GM12873 (cell line): ENCODE measurements at regions not wholly inside any gene's neighbourhood (a gene's known extent, or its start where the extent isn't known, plus 50 kb on each side); places are given as distances from the start of the nearest gene placed in this dataset.

ENCODE experiments used
- CTCF ChIP-seq: IDR thresholded peaks from 2 replicates; pipeline ENCODE4 v1.5.1; 2012; ENCODE audit warnings: low read depth, mild to moderate bottlenecking, moderate library complexity, low read length, control low read depth; ENCODE audit not compliant: insufficient read depth; ENCODE audit errors: missing control alignments

- peak; percentile 80 for TF ChIP-seq CTCF
These were observed 741.0 kb upstream of the CBLB start for GRCh38 chr3:106609666-106610301.

- TF ChIP-seq CTCF: no peak
These were observed 741.6 kb upstream of the CBLB start for GRCh38 chr3:106610362-106610959.

- TF ChIP-seq CTCF: no peak
These were observed 742.3 kb upstream of the CBLB start for GRCh38 chr3:106611116-106611515.

GRCh38 chr3:106611841-106612240 is 743.0 kb upstream of the CBLB start:
- no peak for TF ChIP-seq CTCF

GRCh38 chr3:106616556-106616955 is 747.7 kb upstream of the CBLB start:
- TF ChIP-seq CTCF: no peak

GRCh38 chr3:106617276-106617675 is 748.5 kb upstream of the CBLB start:
- no peak for TF ChIP-seq CTCF

- TF ChIP-seq CTCF: no peak
These were observed 751.8 kb upstream of the CBLB start for GRCh38 chr3:106620646-106621045.
